ENCODE measurements at regions not wholly inside any gene's neighbourhood (a gene's known extent, or its start where the extent isn't known, plus 50 kb on each side); places are given as distances from the start of the nearest gene placed in this dataset.
"Not testable (repeated sequence)": the region's sequence is repeated elsewhere in the genome, so short reads cannot be mapped to it uniquely, and the experiment has no call there.

- TF ChIP-seq SP1 (IDR thresholded peaks at IDR 0.05; ENCODE audit: low read depth); CTCF (IDR thresholded peaks at IDR 0.05 in 2 of 3, conservative IDR thresholded peaks at IDR 0.05 in 1 of 3; ENCODE audit: borderline replicate concordance in 1 of 3, insufficient read depth in 1 of 3, low read depth in 2 of 3, low read length in 2 of 3); POLR2AphosphoS5 (IDR thresholded peaks at IDR 0.05; ENCODE audit: low read depth, low read length); YY1 (IDR thresholded peaks at IDR 0.05; ENCODE audit: extremely low read depth, insufficient replicate concordance, low read depth, low read length); MAX (IDR thresholded peaks at IDR 0.05); EZH2 (IDR thresholded peaks at IDR 0.05): not testable (repeated sequence)
Measured at GRCh38 chr9:41353026-41353425, 163.9 kb upstream of the ZNG1F start.

All from HCT116 (cell line).